HEK293 (cell line): ENCODE measurements at regions not wholly inside any gene's neighbourhood (a gene's known extent, or its start where the extent isn't known, plus 50 kb on each side); places are given as distances from the start of the nearest gene placed in this dataset.

Experiments
- HOXA7 ChIP-seq: sonication (generic); formaldehyde crosslinking; IDR thresholded peaks from 2 replicates; pipeline ENCODE4 v1.8.1; 2022; ENCODE audit warnings: missing genetic modification reagents, borderline replicate concordance
- TF ChIP-seq, protein P1 (sequence below): fragments of 450-650 bp; formaldehyde crosslinking; IDR thresholded peaks from 2 replicates; pipeline ENCODE4 v1.5.1; 2016; ENCODE audit warnings: missing biosample characterization, missing genetic modification characterization, low read depth

DNA sequence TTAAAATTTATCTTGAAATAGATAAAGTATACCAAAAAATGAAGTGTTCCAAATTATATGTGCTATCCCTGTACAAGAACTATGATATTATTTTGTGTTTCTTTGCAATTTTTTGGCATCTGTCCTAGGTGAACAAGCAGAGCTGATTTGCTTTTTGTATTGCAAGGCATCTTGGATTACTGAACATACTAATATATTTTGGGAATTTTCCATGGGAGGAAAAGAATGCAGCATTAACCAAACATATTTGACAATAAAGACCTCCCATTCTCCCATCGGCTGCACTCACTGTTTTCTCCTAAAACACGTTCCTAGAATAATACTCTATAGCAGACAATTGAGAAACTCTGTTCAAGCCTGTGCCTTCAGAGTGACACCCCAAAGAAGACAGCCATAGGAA lies 265.1 kb upstream of the ALCAM start:
- no peak for TF ChIP-seq HOXA7 (CRISPR knock-in tag)
- TF ChIP-seq, protein P1, sequence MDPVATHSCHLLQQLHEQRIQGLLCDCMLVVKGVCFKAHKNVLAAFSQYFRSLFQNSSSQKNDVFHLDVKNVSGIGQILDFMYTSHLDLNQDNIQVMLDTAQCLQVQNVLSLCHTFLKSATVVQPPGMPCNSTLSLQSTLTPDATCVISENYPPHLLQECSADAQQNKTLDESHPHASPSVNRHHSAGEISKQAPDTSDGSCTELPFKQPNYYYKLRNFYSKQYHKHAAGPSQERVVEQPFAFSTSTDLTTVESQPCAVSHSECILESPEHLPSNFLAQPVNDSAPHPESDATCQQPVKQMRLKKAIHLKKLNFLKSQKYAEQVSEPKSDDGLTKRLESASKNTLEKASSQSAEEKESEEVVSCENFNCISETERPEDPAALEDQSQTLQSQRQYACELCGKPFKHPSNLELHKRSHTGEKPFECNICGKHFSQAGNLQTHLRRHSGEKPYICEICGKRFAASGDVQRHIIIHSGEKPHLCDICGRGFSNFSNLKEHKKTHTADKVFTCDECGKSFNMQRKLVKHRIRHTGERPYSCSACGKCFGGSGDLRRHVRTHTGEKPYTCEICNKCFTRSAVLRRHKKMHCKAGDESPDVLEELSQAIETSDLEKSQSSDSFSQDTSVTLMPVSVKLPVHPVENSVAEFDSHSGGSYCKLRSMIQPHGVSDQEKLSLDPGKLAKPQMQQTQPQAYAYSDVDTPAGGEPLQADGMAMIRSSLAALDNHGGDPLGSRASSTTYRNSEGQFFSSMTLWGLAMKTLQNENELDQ (tag by site-specific recombination), result no peak
